ENCODE measurements at regions not wholly inside any gene's neighbourhood (a gene's known extent, or its start where the extent isn't known, plus 50 kb on each side); places are given as distances from the start of the nearest gene placed in this dataset.

DNA sequence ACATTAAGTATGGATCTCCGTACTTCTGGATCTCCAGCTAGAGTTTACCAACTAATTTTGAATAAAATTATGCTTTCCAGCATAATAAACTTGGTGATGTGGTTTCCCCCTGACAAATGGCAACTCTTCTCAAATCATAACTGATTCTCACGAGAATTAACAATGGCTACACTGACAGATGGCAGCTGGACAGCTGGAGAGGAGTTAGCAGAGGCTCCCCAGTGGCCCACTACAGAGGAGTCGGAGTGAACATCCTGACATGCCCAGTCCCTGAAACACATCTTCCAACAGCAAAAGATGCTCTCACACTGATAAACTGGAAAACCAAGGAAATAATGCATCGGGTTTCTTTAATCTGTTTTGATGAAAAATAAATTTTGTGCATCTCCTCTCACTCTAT lies 239.6 kb downstream of the MAN2A1 start:
- Histone ChIP-seq H3K4me3 (no peak overlapping the region), H3K9me3 (no peaks in the 10 kb centered on the region), H3K27ac (no peak overlapping the region), H3K27me3 (replicated peaks; ENCODE audit: insufficient read depth) (no peaks in the 10 kb centered on the region), H3K36me3 (no peaks in the 10 kb centered on the region), H3K4me1 (replicated peaks) (no peaks in the 10 kb centered on the region)
- no peak for TF ChIP-seq POLR2AphosphoS5 (IDR thresholded peaks at IDR 0.05)
- no peak for TF ChIP-seq POLR2A (IDR thresholded peaks at IDR 0.05)
- TF ChIP-seq, protein P1, sequence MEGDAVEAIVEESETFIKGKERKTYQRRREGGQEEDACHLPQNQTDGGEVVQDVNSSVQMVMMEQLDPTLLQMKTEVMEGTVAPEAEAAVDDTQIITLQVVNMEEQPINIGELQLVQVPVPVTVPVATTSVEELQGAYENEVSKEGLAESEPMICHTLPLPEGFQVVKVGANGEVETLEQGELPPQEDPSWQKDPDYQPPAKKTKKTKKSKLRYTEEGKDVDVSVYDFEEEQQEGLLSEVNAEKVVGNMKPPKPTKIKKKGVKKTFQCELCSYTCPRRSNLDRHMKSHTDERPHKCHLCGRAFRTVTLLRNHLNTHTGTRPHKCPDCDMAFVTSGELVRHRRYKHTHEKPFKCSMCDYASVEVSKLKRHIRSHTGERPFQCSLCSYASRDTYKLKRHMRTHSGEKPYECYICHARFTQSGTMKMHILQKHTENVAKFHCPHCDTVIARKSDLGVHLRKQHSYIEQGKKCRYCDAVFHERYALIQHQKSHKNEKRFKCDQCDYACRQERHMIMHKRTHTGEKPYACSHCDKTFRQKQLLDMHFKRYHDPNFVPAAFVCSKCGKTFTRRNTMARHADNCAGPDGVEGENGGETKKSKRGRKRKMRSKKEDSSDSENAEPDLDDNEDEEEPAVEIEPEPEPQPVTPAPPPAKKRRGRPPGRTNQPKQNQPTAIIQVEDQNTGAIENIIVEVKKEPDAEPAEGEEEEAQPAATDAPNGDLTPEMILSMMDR (IDR thresholded peaks at IDR 0.05), result no peak
- no peak for DNase-seq (ENCODE audit: low spot score)
- 70% methylated on average over 4 of the region's 4 CpGs for WGBS
- intact Hi-C loops (cut with DNase I), result no loop called here

DNA sequence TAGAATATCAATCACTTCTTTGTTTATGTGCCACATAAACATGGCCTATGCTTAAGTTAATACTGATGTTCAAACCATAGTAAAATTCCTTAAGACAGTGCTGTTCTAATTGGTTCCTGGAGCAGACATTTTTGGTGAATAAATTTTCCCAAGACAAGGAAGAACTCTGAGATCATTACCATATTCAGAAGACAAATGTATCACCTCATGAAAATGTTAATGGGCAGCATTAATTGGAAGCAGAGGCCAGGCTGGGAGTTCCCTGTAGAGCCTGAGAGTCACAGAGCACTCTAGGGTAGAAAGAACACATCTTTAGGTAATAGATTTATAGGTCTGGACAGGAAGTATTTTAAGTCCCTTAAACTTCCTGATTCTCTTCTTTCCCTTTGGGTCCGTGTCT lies 240.2 kb downstream of the MAN2A1 start:
- WGBS, result 62% methylated on average over 1 of the region's 1 CpG
- H3K27me3 ChIP-seq (replicated peaks; ENCODE audit: insufficient read depth), result no peaks in the 10 kb centered on the region
- H3K4me1 ChIP-seq (replicated peaks), result no peaks in the 10 kb centered on the region
- H3K36me3 ChIP-seq, result no peaks in the 10 kb centered on the region
- H3K9me3 ChIP-seq, result no peaks in the 10 kb centered on the region
- H3K27ac ChIP-seq, result no peak overlapping the region
- intact Hi-C loops (cut with DNase I), result no loop called here
- no peak for DNase-seq (ENCODE audit: low spot score)
- H3K4me3 ChIP-seq, result no peak overlapping the region
- TF ChIP-seq, protein P1 (IDR thresholded peaks at IDR 0.05), result no peak
- TF ChIP-seq POLR2A (IDR thresholded peaks at IDR 0.05), result no peak
- no peak for TF ChIP-seq POLR2AphosphoS5 (IDR thresholded peaks at IDR 0.05)

- no peak for DNase-seq (ENCODE audit: low spot score)
- TF ChIP-seq POLR2AphosphoS5 (IDR thresholded peaks at IDR 0.05) (no peak), POLR2A (IDR thresholded peaks at IDR 0.05) (no peak)
- TF ChIP-seq, protein P1 (IDR thresholded peaks at IDR 0.05), result no peak
- no peaks in the 10 kb centered on the region for H3K36me3 ChIP-seq
- H3K27me3 ChIP-seq (replicated peaks; ENCODE audit: insufficient read depth), result no peaks in the 10 kb centered on the region
- intact Hi-C loops (cut with DNase I), result no loop called here
- H3K9me3 ChIP-seq, result no peaks in the 10 kb centered on the region
- no peak overlapping the region for H3K4me3 ChIP-seq
- no peaks in the 10 kb centered on the region for H3K4me1 ChIP-seq (replicated peaks)
- H3K27ac ChIP-seq, result no peak overlapping the region
- WGBS, result 85% methylated on average over 8 of the region's 8 CpGs
Observed at GRCh38 chr5:109931049-109931780, 241.5 kb downstream of the MAN2A1 start.

DNA sequence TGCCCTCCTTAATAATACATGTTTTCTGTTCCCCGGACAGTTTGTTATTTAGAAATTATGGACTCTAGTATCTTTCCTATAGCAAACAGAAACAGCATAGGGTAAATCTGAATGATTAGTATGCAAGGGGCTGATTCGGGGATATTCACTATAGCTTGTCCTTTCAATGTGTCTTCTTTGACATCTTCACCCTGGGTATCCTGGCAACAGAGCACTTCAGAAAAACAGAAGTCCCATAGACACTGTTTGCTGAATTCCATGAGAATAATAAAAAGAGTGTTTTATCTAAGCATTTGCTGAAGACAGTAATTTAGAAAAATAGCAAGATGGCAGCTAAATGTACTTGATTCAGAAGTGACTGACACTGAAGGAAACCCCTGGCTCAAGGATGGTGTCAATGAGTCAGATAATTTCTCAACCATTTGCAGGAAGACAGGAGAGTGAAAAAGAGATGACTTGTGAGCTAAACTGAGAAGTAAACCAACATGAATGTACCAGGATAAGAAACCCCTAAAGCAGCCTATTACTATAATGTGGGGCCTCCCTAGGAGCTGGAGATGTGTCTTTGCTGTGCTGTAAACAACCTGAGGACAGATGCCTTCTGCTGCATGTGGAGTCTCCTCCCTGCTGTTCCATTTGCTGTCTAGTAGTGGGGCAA lies 246.2 kb downstream of the MAN2A1 start:
- TF ChIP-seq, protein P1 (IDR thresholded peaks at IDR 0.05), result no peak
- TF ChIP-seq POLR2A (IDR thresholded peaks at IDR 0.05) (no peak), POLR2AphosphoS5 (IDR thresholded peaks at IDR 0.05) (no peak)
- Histone ChIP-seq H3K27me3 (replicated peaks; ENCODE audit: insufficient read depth) (no peaks in the 10 kb centered on the region), H3K9me3 (no peaks in the 10 kb centered on the region), H3K36me3 (no peaks in the 10 kb centered on the region), H3K27ac (no peak overlapping the region), H3K4me3 (no peak overlapping the region), H3K4me1 (replicated peaks) (no peaks in the 10 kb centered on the region)
- 77% methylated on average over 2 of the region's 2 CpGs for WGBS
- intact Hi-C loops (cut with DNase I), result no loop called here
- DNase-seq (ENCODE audit: low spot score), result no peak

GRCh38 chr5:109936996-109937395 lies 247.3 kb downstream of the MAN2A1 start:
- Histone ChIP-seq H3K36me3 (no peaks in the 10 kb centered on the region), H3K4me1 (replicated peaks) (no peaks in the 10 kb centered on the region), H3K27ac (no peak overlapping the region), H3K4me3 (no peak overlapping the region), H3K27me3 (replicated peaks; ENCODE audit: insufficient read depth) (no peaks in the 10 kb centered on the region), H3K9me3 (no peaks in the 10 kb centered on the region)
- DNase-seq (ENCODE audit: low spot score), result no peak
- TF ChIP-seq, protein P1 (IDR thresholded peaks at IDR 0.05), result no peak
- TF ChIP-seq POLR2AphosphoS5 (IDR thresholded peaks at IDR 0.05) (no peak), POLR2A (IDR thresholded peaks at IDR 0.05) (no peak)
- intact Hi-C loops (cut with DNase I), result no loop called here
- WGBS, result 73% methylated on average over 2 of the region's 2 CpGs
